SK-N-SH (cell line): ENCODE measurements at regions not wholly inside any gene's neighbourhood (a gene's known extent, or its start where the extent isn't known, plus 50 kb on each side); places are given as distances from the start of the nearest gene placed in this dataset.

ENCODE experiments used
- CTCF ChIA-PET: fragments of 300-600, 350-600 bp; formaldehyde crosslinking; extraction: SDS; loops from one replicate; lab custom pipeline; 2021; lab: Yijun Ruan, JAX
- POLR2A ChIA-PET: fragments of 350-600 bp; sonication (Branson Sonifier 250); formaldehyde crosslinking; extraction: SDS; loops from one replicate; lab custom pipeline; 2020; ENCODE audit warnings: antibody characterized with exemption, inconsistent platforms; lab: Yijun Ruan, JAX
- DNase-seq: peaks from one replicate; pipeline ENCODE4 v3.0.0; 2012
- H2AFZ ChIP-seq: fragments of 200-600 bp; sonication (generic); 2 replicates; pipeline ENCODE4 v1.8.1; 2016; ENCODE audit warnings: antibody characterized with exemption, mild to moderate bottlenecking, low read depth
- H3F3A ChIP-seq: fragments of 200-600 bp; sonication (generic); replicated peaks from 2 replicates; pipeline ENCODE3; 2016; ENCODE audit warnings: antibody characterized with exemption, mild to moderate bottlenecking; ENCODE audit not compliant: insufficient read depth
- H3K27ac ChIP-seq, 2 experiments: fragments of 200-500 bp in 1 of 2; fragments of 200-600 bp in 1 of 2; sonication (Bioruptor generic) in 1 of 2; sonication (generic), shearing (Covaris generic) in 1 of 2; 2 replicates each; pipeline versions ENCODE4 v1.5.1 to v1.6.1; 2014 to 2016; ENCODE audit warnings: low read depth in 2 of 2, inconsistent platforms in 1 of 2, low read length in 1 of 2, mild to moderate bottlenecking in 1 of 2, mixed read lengths in 1 of 2
- H3K27me3 ChIP-seq: fragments of 200-600 bp; sonication (generic), shearing (Covaris generic); 2 replicates; pipeline ENCODE4 v1.6.1; 2016; ENCODE audit warnings: mixed run types; ENCODE audit not compliant: insufficient read depth
- H3K36me3 ChIP-seq, 2 experiments: fragments of 200-500 bp in 1 of 2; fragments of 200-600 bp in 1 of 2; sonication (Bioruptor generic) in 1 of 2; sonication (generic) in 1 of 2; replicated peaks in 1 of 2; 2 replicates each; pipeline versions ENCODE3 to v1.5.1; 2014 to 2016; ENCODE audit warnings: low read length in 1 of 2, mild to moderate bottlenecking in 1 of 2; ENCODE audit not compliant: insufficient read depth in 2 of 2, control insufficient read depth in 1 of 2
- H3K4me1 ChIP-seq, 2 experiments: fragments of 200-500 bp in 1 of 2; fragments of 200-600 bp in 1 of 2; sonication (Bioruptor generic) in 1 of 2; sonication (generic), shearing (Covaris generic) in 1 of 2; 2 replicates each; pipeline versions ENCODE4 v1.5.1 to v1.6.1; 2014 to 2016; ENCODE audit warnings: low read depth in 1 of 2, low read length in 1 of 2, mixed run types in 1 of 2; ENCODE audit not compliant: insufficient read depth in 2 of 2, control insufficient read depth in 1 of 2
- H3K4me2 ChIP-seq: fragments of 200-600 bp; sonication (generic), shearing (Covaris generic); 2 replicates; pipeline ENCODE4 v1.6.1; 2017; ENCODE audit warnings: mixed run types
- H3K4me3 ChIP-seq, 2 experiments: fragments of 200-500 bp in 1 of 2; fragments of 200-600 bp in 1 of 2; sonication (Bioruptor generic) in 1 of 2; sonication (generic), shearing (Covaris generic) in 1 of 2; 2 replicates each; pipeline versions ENCODE4 v1.5.1 to v1.8.1; 2014 to 2016; ENCODE audit warnings: low read depth in 2 of 2, inconsistent platforms in 1 of 2, low read length in 1 of 2, mild to moderate bottlenecking in 1 of 2, mixed read lengths in 1 of 2, moderate library complexity in 1 of 2
- H3K79me2 ChIP-seq: fragments of 200-600 bp; sonication (generic); 2 replicates; pipeline ENCODE4 v1.8.1; 2017; ENCODE audit warnings: mild to moderate bottlenecking; ENCODE audit not compliant: insufficient read depth
- H3K9ac ChIP-seq: fragments of 200-600 bp; sonication (generic); 2 replicates; pipeline ENCODE4 v1.6.1; 2017; ENCODE audit warnings: mixed run types
- H3K9me2 ChIP-seq: fragments of 200-600 bp; sonication (generic); 2 replicates; pipeline ENCODE4 v1.6.1; 2017; ENCODE audit warnings: mixed run types
- H3K9me3 ChIP-seq: fragments of 200-600 bp; sonication (generic); 2 replicates; pipeline ENCODE4 v1.6.1; 2017; ENCODE audit warnings: mixed run types, mild to moderate bottlenecking, moderate library complexity
- H4K20me1 ChIP-seq: fragments of 200-600 bp; sonication (generic); 2 replicates; pipeline ENCODE4 v1.6.1; 2017; ENCODE audit warnings: mild to moderate bottlenecking, mixed run types; ENCODE audit not compliant: insufficient read depth
- FOSL2 ChIP-seq: IDR thresholded peaks from 2 replicates; pipeline ENCODE4 v1.4.0; 2012; ENCODE audit warnings: low read depth, mild to moderate bottlenecking, moderate library complexity, borderline replicate concordance
- FOXJ3 ChIP-seq: sonication (generic); formaldehyde crosslinking; IDR thresholded peaks from 2 replicates; pipeline ENCODE4 v1.5.1; 2020; ENCODE audit warnings: mild to moderate bottlenecking, missing genetic modification reagents
- GATA2 ChIP-seq: sonication (generic); formaldehyde crosslinking; IDR thresholded peaks from 2 replicates; pipeline ENCODE4 v1.5.0; 2020; ENCODE audit warnings: mild to moderate bottlenecking, missing genetic modification reagents
- MEF2A ChIP-seq: IDR thresholded peaks from 2 replicates; pipeline ENCODE4 v1.4.0; 2012; ENCODE audit warnings: low read depth, borderline replicate concordance
- MXI1 ChIP-seq: IDR thresholded peaks from 2 replicates; pipeline ENCODE4 v1.6.1; 2012; ENCODE audit warnings: mild to moderate bottlenecking, low read depth, low read length, improper control_type of control experiment
- NFIC ChIP-seq: IDR thresholded peaks from 2 replicates; pipeline ENCODE4 v1.4.0; 2012; ENCODE audit warnings: borderline replicate concordance
- NRF1 ChIP-seq: IDR thresholded peaks from 2 replicates; pipeline ENCODE4 v1.6.1; 2012; ENCODE audit warnings: low read depth, mild to moderate bottlenecking, low read length
- POLR2AphosphoS5 ChIP-seq: IDR thresholded peaks from 2 replicates; pipeline ENCODE4 v1.6.1; 2012; ENCODE audit warnings: low read depth, low read length
- RAD21 ChIP-seq: IDR thresholded peaks from 2 replicates; pipeline ENCODE4 v1.6.1; 2012; ENCODE audit warnings: mild to moderate bottlenecking, low read length
- RCOR1 ChIP-seq: fragments of 150-350 bp; IDR thresholded peaks from 2 replicates; pipeline ENCODE4 v1.6.1; 2017; ENCODE audit warnings: antibody characterized with exemption, low read length
- SMC3 ChIP-seq: IDR thresholded peaks from 2 replicates; pipeline ENCODE4 v1.6.1; 2012; ENCODE audit warnings: low read depth, low read length, improper control_type of control experiment
- TCF12 ChIP-seq: IDR thresholded peaks from 2 replicates; pipeline ENCODE4 v1.4.0; 2012
- TEAD4 ChIP-seq: IDR thresholded peaks from 2 replicates; pipeline ENCODE4 v1.4.0; 2012; ENCODE audit warnings: mild to moderate bottlenecking, borderline replicate concordance; ENCODE audit not compliant: insufficient read depth
- YY1 ChIP-seq: IDR thresholded peaks from 2 replicates; pipeline ENCODE4 v1.4.0; 2012; ENCODE audit warnings: low read depth, mild to moderate bottlenecking
- WGBS: methylation state at CpG from one replicate; pipeline ENCODE4 v1.1.6; 2017; ENCODE audit warnings: low lambda C conversion rate; 5-methylcytosine and 5-hydroxymethylcytosine counted together
- TF ChIP-seq, protein P1 (sequence below): fragments of 150-350 bp; IDR thresholded peaks from 2 replicates; pipeline ENCODE4 v1.6.1; 2017; ENCODE audit warnings: antibody characterized with exemption, low read length, low read depth, borderline replicate concordance
- TF ChIP-seq, protein P2 (sequence below): IDR thresholded peaks from 2 replicates; pipeline ENCODE4 v1.4.0; 2012; ENCODE audit warnings: low read depth
- TF ChIP-seq, protein P3 (sequence below): IDR thresholded peaks from 2 replicates; pipeline ENCODE4; 2012
- TF ChIP-seq, protein P4 (sequence below): IDR thresholded peaks from 2 replicates; pipeline ENCODE4 v1.4.0; 2012; ENCODE audit warnings: low read depth, borderline replicate concordance

DNA sequence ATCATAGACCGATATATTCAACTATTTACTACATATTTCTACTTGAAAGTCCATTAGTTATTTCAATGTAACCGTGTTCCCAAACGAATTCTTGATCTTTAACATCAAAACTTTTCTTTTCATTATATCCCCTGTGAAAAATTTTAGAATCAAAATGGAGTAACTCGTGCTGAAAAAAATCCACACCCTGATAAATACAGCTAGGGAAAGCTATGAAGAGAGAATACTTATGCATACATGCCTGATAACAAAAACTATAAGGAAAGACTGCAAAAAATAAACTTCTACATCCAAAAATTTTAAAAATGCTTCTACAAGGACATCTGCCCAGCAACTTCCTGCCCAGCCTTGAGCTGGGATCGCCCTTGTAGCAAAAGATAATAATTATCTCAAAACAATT lies 2458.3 kb upstream of the PCDH20 start:
- no peaks in the 10 kb centered on the region for H3K36me3 ChIP-seq
- no peak overlapping the region for H2AFZ ChIP-seq
- no peaks in the 10 kb centered on the region for H3K27me3 ChIP-seq
- CTCF ChIA-PET = no interaction called here
- no peaks in the 10 kb centered on the region for H3K9me2 ChIP-seq
- H3K79me2 ChIP-seq = no peaks in the 10 kb centered on the region
- no peaks in the 10 kb centered on the region for H3K9me3 ChIP-seq
- H4K20me1 ChIP-seq = no peaks in the 10 kb centered on the region
- H3K4me2 ChIP-seq = no peak overlapping the region
- POLR2A ChIA-PET = no interaction called here
- DNase-seq = no peak
- H3K27ac ChIP-seq = no peak overlapping the region
- no peaks in the 10 kb centered on the region; a peak in 1 of 4 replicates for H3K4me1 ChIP-seq
- 47% methylated on average over 5 of the region's 5 CpGs for WGBS
- no peak overlapping the region for H3K4me3 ChIP-seq
- H3F3A ChIP-seq = no peaks in the 10 kb centered on the region
- no peak for TF ChIP-seq FOXJ3
- TF ChIP-seq, protein P1, sequence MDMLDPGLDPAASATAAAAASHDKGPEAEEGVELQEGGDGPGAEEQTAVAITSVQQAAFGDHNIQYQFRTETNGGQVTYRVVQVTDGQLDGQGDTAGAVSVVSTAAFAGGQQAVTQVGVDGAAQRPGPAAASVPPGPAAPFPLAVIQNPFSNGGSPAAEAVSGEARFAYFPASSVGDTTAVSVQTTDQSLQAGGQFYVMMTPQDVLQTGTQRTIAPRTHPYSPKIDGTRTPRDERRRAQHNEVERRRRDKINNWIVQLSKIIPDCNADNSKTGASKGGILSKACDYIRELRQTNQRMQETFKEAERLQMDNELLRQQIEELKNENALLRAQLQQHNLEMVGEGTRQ = no peak
- no peak for TF ChIP-seq MEF2A
- TF ChIP-seq SMC3 = no peak
- no peak overlapping the region for H3K9ac ChIP-seq

DNA sequence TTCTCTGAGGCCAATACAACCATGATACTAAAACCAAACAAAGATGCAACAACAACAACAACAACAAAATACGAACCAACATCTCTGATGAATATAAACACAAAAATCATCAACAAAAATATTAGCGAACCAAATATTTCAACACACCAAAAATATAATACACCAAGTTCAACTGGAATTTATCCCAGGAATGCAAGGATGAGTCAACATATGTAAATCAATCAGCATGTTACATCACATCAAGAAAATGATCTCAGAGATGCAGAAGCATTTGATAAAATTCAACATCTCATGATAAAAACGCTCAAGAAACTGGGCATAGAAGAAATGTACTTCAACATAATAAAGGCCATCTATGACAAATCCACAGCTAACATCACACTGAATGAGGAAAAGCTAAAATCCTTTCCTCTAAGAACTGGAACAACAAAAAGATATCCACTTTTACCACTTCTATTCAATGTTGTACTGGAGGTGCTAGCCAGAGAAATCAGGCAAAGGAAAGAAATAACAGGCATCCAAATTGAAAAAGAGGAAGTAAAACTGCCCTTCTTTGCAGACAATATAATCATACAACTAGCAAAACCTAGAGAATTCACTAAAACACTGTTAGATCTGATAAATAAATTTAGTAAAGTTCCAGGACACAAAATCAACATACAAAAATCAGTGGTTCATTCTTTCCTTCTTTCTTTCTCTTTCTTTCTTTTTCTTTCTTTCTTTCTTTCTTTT lies 2448.7 kb upstream of the PCDH20 start:
- 58% methylated on average over 3 of the region's 3 CpGs for WGBS

DNA sequence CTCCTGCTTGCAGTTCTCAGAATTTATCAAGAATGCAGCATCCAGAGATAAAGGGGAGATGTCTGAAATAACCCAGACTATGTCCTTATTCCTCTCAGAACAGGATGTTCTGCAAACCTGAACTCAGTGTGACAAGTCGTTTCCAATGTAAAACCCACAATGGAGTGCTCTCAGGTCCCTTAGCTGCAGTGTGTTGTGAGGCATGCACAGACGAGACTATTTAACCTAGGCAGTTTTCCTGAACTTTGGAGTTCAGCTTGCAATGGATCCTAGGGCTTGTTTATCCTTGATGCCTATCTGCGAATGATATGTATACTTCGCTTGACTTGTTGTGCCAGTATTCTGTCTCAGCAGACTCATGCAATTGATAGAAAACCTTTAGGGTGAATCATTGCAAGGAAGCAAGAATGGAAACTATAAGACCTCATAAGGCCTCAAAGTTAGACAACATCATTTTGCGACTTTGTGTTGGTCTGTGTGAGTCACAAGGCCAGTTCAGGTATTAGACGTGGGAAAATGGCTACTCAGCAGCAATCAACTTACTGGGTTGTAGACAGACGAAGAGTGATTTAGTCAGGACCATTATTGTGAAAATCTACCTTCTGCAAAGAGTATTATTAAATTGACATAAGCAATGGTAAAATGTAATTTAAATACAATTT lies 2439.9 kb upstream of the PCDH20 start:
- no peaks in the 10 kb centered on the region; a peak in 1 of 4 replicates for H3K4me1 ChIP-seq
- H2AFZ ChIP-seq = no peak overlapping the region

More for the DNA sequence above, 2448.7 kb upstream of the PCDH20 start:
- H2AFZ ChIP-seq = no peak overlapping the region
- no peak overlapping the region for H3K9ac ChIP-seq
- DNase-seq = no peak
- H3K4me3 ChIP-seq = no peak overlapping the region
- no peaks in the 10 kb centered on the region for H3K9me3 ChIP-seq
- CTCF ChIA-PET = no interaction called here
- H3K27ac ChIP-seq = no peak overlapping the region
- no peaks in the 10 kb centered on the region for H3K27me3 ChIP-seq
- no peaks in the 10 kb centered on the region for H3K79me2 ChIP-seq
- POLR2A ChIA-PET = no interaction called here
- H3K36me3 ChIP-seq = no peaks in the 10 kb centered on the region
- no peak for TF ChIP-seq MEF2A
- no peak for TF ChIP-seq GATA2 (CRISPR knock-in tag)
- no peak for TF ChIP-seq RCOR1
- no peak for TF ChIP-seq POLR2AphosphoS5
- no peak for TF ChIP-seq SMC3
- TF ChIP-seq, protein P2, sequence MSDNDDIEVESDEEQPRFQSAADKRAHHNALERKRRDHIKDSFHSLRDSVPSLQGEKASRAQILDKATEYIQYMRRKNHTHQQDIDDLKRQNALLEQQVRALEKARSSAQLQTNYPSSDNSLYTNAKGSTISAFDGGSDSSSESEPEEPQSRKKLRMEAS = no peak
- no peak for TF ChIP-seq YY1
- TF ChIP-seq RAD21 = no peak
- no peaks in the 10 kb centered on the region for H3K9me2 ChIP-seq
- no peaks in the 10 kb centered on the region for H3F3A ChIP-seq
- no peak overlapping the region for H3K4me2 ChIP-seq
- H3K4me1 ChIP-seq = no peaks in the 10 kb centered on the region
- no peaks in the 10 kb centered on the region for H4K20me1 ChIP-seq

More for the DNA sequence above, 2439.9 kb upstream of the PCDH20 start:
- H3K79me2 ChIP-seq = no peaks in the 10 kb centered on the region
- CTCF ChIA-PET = no interaction called here
- TF ChIP-seq YY1 (no peak), TEAD4 (no peak), NFIC (no peak), SMC3 (no peak), RAD21 (no peak), FOSL2 (no peak), POLR2AphosphoS5 (no peak), TCF12 (no peak), MXI1 (no peak), NRF1 (no peak)
- TF ChIP-seq, protein P3, sequence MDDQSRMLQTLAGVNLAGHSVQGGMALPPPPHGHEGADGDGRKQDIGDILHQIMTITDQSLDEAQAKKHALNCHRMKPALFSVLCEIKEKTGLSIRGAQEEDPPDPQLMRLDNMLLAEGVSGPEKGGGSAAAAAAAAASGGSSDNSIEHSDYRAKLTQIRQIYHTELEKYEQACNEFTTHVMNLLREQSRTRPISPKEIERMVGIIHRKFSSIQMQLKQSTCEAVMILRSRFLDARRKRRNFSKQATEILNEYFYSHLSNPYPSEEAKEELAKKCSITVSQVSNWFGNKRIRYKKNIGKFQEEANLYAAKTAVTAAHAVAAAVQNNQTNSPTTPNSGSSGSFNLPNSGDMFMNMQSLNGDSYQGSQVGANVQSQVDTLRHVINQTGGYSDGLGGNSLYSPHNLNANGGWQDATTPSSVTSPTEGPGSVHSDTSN = no peak
- TF ChIP-seq, protein P4, sequence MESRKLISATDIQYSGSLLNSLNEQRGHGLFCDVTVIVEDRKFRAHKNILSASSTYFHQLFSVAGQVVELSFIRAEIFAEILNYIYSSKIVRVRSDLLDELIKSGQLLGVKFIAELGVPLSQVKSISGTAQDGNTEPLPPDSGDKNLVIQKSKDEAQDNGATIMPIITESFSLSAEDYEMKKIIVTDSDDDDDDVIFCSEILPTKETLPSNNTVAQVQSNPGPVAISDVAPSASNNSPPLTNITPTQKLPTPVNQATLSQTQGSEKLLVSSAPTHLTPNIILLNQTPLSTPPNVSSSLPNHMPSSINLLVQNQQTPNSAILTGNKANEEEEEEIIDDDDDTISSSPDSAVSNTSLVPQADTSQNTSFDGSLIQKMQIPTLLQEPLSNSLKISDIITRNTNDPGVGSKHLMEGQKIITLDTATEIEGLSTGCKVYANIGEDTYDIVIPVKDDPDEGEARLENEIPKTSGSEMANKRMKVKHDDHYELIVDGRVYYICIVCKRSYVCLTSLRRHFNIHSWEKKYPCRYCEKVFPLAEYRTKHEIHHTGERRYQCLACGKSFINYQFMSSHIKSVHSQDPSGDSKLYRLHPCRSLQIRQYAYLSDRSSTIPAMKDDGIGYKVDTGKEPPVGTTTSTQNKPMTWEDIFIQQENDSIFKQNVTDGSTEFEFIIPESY = no peak
- 64% methylated on average over 6 of the region's 7 CpGs for WGBS
- H3K36me3 ChIP-seq = no peaks in the 10 kb centered on the region
- no peak overlapping the region for H3K4me3 ChIP-seq
- no peaks in the 10 kb centered on the region for H3K9me2 ChIP-seq
- H4K20me1 ChIP-seq = no peaks in the 10 kb centered on the region
- H3K4me2 ChIP-seq = no peak overlapping the region
- no peaks in the 10 kb centered on the region for H3F3A ChIP-seq
- DNase-seq = no peak
- H3K9ac ChIP-seq = no peak overlapping the region
- H3K9me3 ChIP-seq = no peaks in the 10 kb centered on the region
- H3K27me3 ChIP-seq = no peaks in the 10 kb centered on the region
- no peak overlapping the region for H3K27ac ChIP-seq
- POLR2A ChIA-PET = no interaction called here
